H1 (cell line): ENCODE measurements at regions not wholly inside any gene's neighbourhood (a gene's known extent, or its start where the extent isn't known, plus 50 kb on each side); places are given as distances from the start of the nearest gene placed in this dataset.

Experiments used
- CTCF ChIA-PET: fragments of 300-600 bp; sonication (Branson Sonifier 250); formaldehyde crosslinking; loops from one replicate; lab custom pipeline; 2021; ENCODE audit not compliant: partially characterized antibody; lab: Charles Lee
- POLR2A ChIA-PET: fragments of 300-600 bp; sonication (Branson Sonifier 250); formaldehyde crosslinking; loops from one replicate; lab custom pipeline; 2021; ENCODE audit warnings: inconsistent platforms; ENCODE audit not compliant: partially characterized antibody; lab: Charles Lee
- DNase-seq, 2 experiments: peaks; one replicate each; pipeline versions ENCODE4 v3.0.0 to v3.0.0-alpha.2; 2010 to 2022; ENCODE audit warnings: low spot score in 2 of 2, low read depth in 1 of 2, mixed read lengths in 1 of 2
- FAIRE-seq: peaks from 2 replicates; lab custom pipeline; 2011; peaks lifted over from hg19 to GRCh38; lab: Jason Lieb, UNC
- H2AFZ ChIP-seq: 2 replicates; pipeline ENCODE4 v1.8.1; 2012; ENCODE audit warnings: low read length, inconsistent platforms
- H2AK5ac ChIP-seq: 2 replicates; pipeline ENCODE4 v1.6.1; 2013; ENCODE audit warnings: low read depth, low read length
- H2BK120ac ChIP-seq: replicated peaks from 2 replicates; pipeline ENCODE3; 2013; ENCODE audit warnings: low read depth, low read length, inconsistent platforms
- H2BK12ac ChIP-seq: 2 replicates; pipeline ENCODE4 v1.6.1; 2013; ENCODE audit warnings: low read depth, low read length
- H2BK15ac ChIP-seq: 2 replicates; pipeline ENCODE4 v1.6.1; 2013; ENCODE audit warnings: low read length
- H2BK20ac ChIP-seq: 2 replicates; pipeline ENCODE4 v1.6.1; 2013; ENCODE audit warnings: low read length
- H2BK5ac ChIP-seq: 2 replicates; pipeline ENCODE4 v1.6.1; 2013; ENCODE audit warnings: low read depth, low read length
- H3K14ac ChIP-seq: 2 replicates; pipeline ENCODE4 v1.6.1; 2013; ENCODE audit warnings: inconsistent platforms; ENCODE audit not compliant: insufficient read length
- H3K18ac ChIP-seq: 2 replicates; pipeline ENCODE4 v1.6.1; 2013; ENCODE audit warnings: low read length; ENCODE audit errors: extremely low read depth
- H3K23ac ChIP-seq: 2 replicates; pipeline ENCODE4 v1.6.1; 2013; ENCODE audit warnings: inconsistent platforms; ENCODE audit not compliant: insufficient read length
- H3K23me2 ChIP-seq: 2 replicates; pipeline ENCODE4 v1.6.1; 2013; ENCODE audit warnings: low read depth, low read length
- H3K27ac ChIP-seq: 2 replicates; pipeline ENCODE4 v1.6.1; 2011; ENCODE audit warnings: low read depth, low read length, inconsistent platforms
- H3K27me3 ChIP-seq, 4 experiments: replicated peaks in 1 of 4; 1 replicate in 1 of 4; 2 replicates in 3 of 4; pipeline versions ENCODE4 v1.6.1 to v1.8.1; 2011 to 2013; ENCODE audit warnings: low read length in 3 of 4, mild to moderate bottlenecking in 3 of 4, inconsistent platforms in 2 of 4, mixed read lengths in 2 of 4, moderate library complexity in 1 of 4; ENCODE audit not compliant: control insufficient read depth in 3 of 4, insufficient read depth in 3 of 4; ENCODE audit errors: extremely low read depth in 1 of 4
- H3K36me3 ChIP-seq, 4 experiments: 2 replicates each; pipeline versions ENCODE4 v1.6.1 to v1.8.1; 2011 to 2013; ENCODE audit warnings: mild to moderate bottlenecking in 4 of 4, low read length in 3 of 4, moderate library complexity in 2 of 4, control low read depth in 1 of 4, inconsistent platforms in 1 of 4; ENCODE audit not compliant: insufficient read depth in 4 of 4, control insufficient read depth in 2 of 4
- H3K4ac ChIP-seq: replicated peaks from 2 replicates; pipeline ENCODE3; 2013; ENCODE audit warnings: low read length, low read depth, mixed read lengths, inconsistent platforms; ENCODE audit not compliant: insufficient read length
- H3K4me1 ChIP-seq, 4 experiments: replicated peaks in 1 of 4; 1 replicate in 1 of 4; 2 replicates in 3 of 4; pipeline versions ENCODE4 v1.6.1 to v1.8.1; 2011 to 2013; ENCODE audit warnings: low read length in 3 of 4, inconsistent platforms in 2 of 4, mixed read lengths in 1 of 4; ENCODE audit not compliant: insufficient read depth in 4 of 4, control insufficient read depth in 3 of 4
- H3K4me2 ChIP-seq, 2 experiments: 2 replicates each; pipeline versions ENCODE4 v1.6.1 to v1.8.1; 2011 to 2013; ENCODE audit warnings: low read depth in 2 of 2, low read length in 2 of 2, control low read depth in 1 of 2, inconsistent platforms in 1 of 2, mild to moderate bottlenecking in 1 of 2; ENCODE audit not compliant: insufficient read depth in 1 of 2
- H3K4me3 ChIP-seq, 4 experiments: fragments of 200-600, 300-600 bp in 1 of 4; sonication (generic), shearing (Covaris generic), sonication (Bioruptor Twin) in 1 of 4; 2 replicates each; pipeline versions ENCODE4 v1.5.1 to v1.8.1; 2011 to 2016; ENCODE audit warnings: low read length in 4 of 4, low read depth in 3 of 4, control low read depth in 2 of 4, inconsistent platforms in 2 of 4, mild to moderate bottlenecking in 2 of 4, mixed read lengths in 1 of 4, moderate library complexity in 1 of 4; ENCODE audit not compliant: insufficient read depth in 2 of 4; ENCODE audit errors: extremely low read depth in 1 of 4
- H3K56ac ChIP-seq: replicated peaks from 2 replicates; pipeline ENCODE3; 2013; ENCODE audit warnings: low read depth, mild to moderate bottlenecking, mixed read lengths, low read length, inconsistent platforms; ENCODE audit not compliant: insufficient read length
- H3K79me1 ChIP-seq: 2 replicates; pipeline ENCODE4 v1.6.1; 2013; ENCODE audit warnings: low read depth, low read length, control low read depth
- H3K79me2 ChIP-seq, 2 experiments: 2 replicates each; pipeline versions ENCODE4 v1.6.1 to v1.8.1; 2012 to 2013; ENCODE audit warnings: low read length in 2 of 2, mild to moderate bottlenecking in 2 of 2, inconsistent platforms in 1 of 2; ENCODE audit not compliant: insufficient read depth in 2 of 2, control insufficient read depth in 1 of 2
- H3K9ac ChIP-seq, 4 experiments: replicated peaks in 1 of 4; 1 replicate in 1 of 4; 2 replicates in 3 of 4; pipeline versions ENCODE4 v1.6.1 to v1.8.1; 2011 to 2013; ENCODE audit warnings: low read depth in 3 of 4, low read length in 3 of 4, control low read depth in 2 of 4, mild to moderate bottlenecking in 2 of 4, moderate library complexity in 2 of 4, inconsistent platforms in 1 of 4; ENCODE audit errors: extremely low read depth in 1 of 4
- H3K9me3 ChIP-seq, 2 experiments: 2 replicates each; pipeline versions ENCODE4 v1.6.1 to v1.8.1; 2012 to 2013; ENCODE audit warnings: mild to moderate bottlenecking in 2 of 2, moderate library complexity in 2 of 2, control low read depth in 1 of 2, inconsistent platforms in 1 of 2, low read depth in 1 of 2, low read length in 1 of 2, mixed read lengths in 1 of 2; ENCODE audit not compliant: insufficient read depth in 2 of 2
- H4K20me1 ChIP-seq, 2 experiments: replicated peaks in 1 of 2; 2 replicates each; pipeline versions ENCODE3 to v1.8.1; 2011 to 2013; ENCODE audit warnings: inconsistent platforms in 2 of 2, low read length in 2 of 2, mild to moderate bottlenecking in 1 of 2; ENCODE audit not compliant: insufficient read depth in 2 of 2, control insufficient read depth in 1 of 2
- H4K5ac ChIP-seq: 2 replicates; pipeline ENCODE4 v1.6.1; 2013; ENCODE audit warnings: low read length, low read depth, mixed read lengths, inconsistent platforms; ENCODE audit not compliant: insufficient read length
- H4K8ac ChIP-seq: 2 replicates; pipeline ENCODE4 v1.8.0; 2013; ENCODE audit warnings: mild to moderate bottlenecking, moderate library complexity, low read length, inconsistent platforms; ENCODE audit not compliant: insufficient read depth; ENCODE audit errors: extremely low read depth
- H4K91ac ChIP-seq: replicated peaks from 2 replicates; pipeline ENCODE3; 2013; ENCODE audit warnings: low read length, mixed read lengths, inconsistent platforms; ENCODE audit not compliant: insufficient read length
- BACH1 ChIP-seq: IDR thresholded peaks from 2 replicates; pipeline ENCODE4 v1.6.1; 2012; ENCODE audit warnings: low read length, improper control_type of control experiment
- CHD1 ChIP-seq: IDR thresholded peaks from 2 replicates; pipeline ENCODE4 v1.6.1; 2012; ENCODE audit warnings: low read depth, low read length, improper control_type of control experiment
- E2F6 ChIP-seq: IDR thresholded peaks from 2 replicates; pipeline ENCODE4 v1.6.1; 2012; ENCODE audit warnings: inconsistent platforms
- GABPA ChIP-seq: IDR thresholded peaks from 2 replicates; pipeline ENCODE4 v1.6.1; 2011; ENCODE audit warnings: mild to moderate bottlenecking, low read length, moderate library complexity, borderline replicate concordance; ENCODE audit not compliant: insufficient read depth
- HDAC6 ChIP-seq: IDR thresholded peaks from one replicate; pipeline ENCODE4 v1.7.1; 2012; ENCODE audit warnings: low read depth, mild to moderate bottlenecking, inconsistent platforms, low read length, moderate library complexity
- KDM4A ChIP-seq: IDR thresholded peaks from one replicate; pipeline ENCODE4 v1.7.1; 2012; ENCODE audit warnings: low read depth, mild to moderate bottlenecking, moderate library complexity, low read length, inconsistent platforms; ENCODE audit not compliant: severe bottlenecking
- MAX ChIP-seq: IDR thresholded peaks from 2 replicates; pipeline ENCODE4 v1.6.1; 2012; ENCODE audit warnings: inconsistent platforms
- RXRA ChIP-seq: IDR thresholded peaks from 2 replicates; pipeline ENCODE4 v1.6.1; 2011; ENCODE audit warnings: low read depth, mild to moderate bottlenecking, low read length, moderate library complexity; ENCODE audit not compliant: insufficient read depth
- SIN3A ChIP-seq, 2 experiments: IDR thresholded peaks in 1 of 2; conservative IDR thresholded peaks in 1 of 2; 2 replicates each; pipeline ENCODE4 v1.6.1; 2011 to 2012; ENCODE audit warnings: low read length in 2 of 2, improper control_type of control experiment in 1 of 2, low read depth in 1 of 2, mild to moderate bottlenecking in 1 of 2
- SIRT6 ChIP-seq: IDR thresholded peaks from one replicate; pipeline ENCODE4 v1.7.1; 2012; ENCODE audit warnings: low read length, inconsistent platforms
- SP1 ChIP-seq: IDR thresholded peaks from 2 replicates; pipeline ENCODE4 v1.6.1; 2011; ENCODE audit warnings: low read depth, low read length
- TAF1 ChIP-seq: IDR thresholded peaks from 2 replicates; pipeline ENCODE4 v1.6.1; 2011; ENCODE audit warnings: mild to moderate bottlenecking, low read depth, low read length
- TAF7 ChIP-seq: optimal IDR thresholded peaks from 2 replicates; pipeline ENCODE3; 2011; ENCODE audit warnings: low read depth, mild to moderate bottlenecking, inconsistent platforms, low read length, moderate library complexity, borderline replicate concordance
- TEAD4 ChIP-seq: IDR thresholded peaks from 2 replicates; pipeline ENCODE4 v1.6.1; 2012; ENCODE audit warnings: low read depth, low read length, inconsistent platforms, mixed read lengths
- YY1 ChIP-seq: IDR thresholded peaks from 2 replicates; pipeline ENCODE4 v1.6.1; 2011; ENCODE audit warnings: low read depth, mild to moderate bottlenecking, low read length
- WGBS, 2 experiments: shearing (Covaris generic) in 1 of 2; methylation state at CpG; one replicate each; pipeline versions ENCODE4 v1.1.6 to v1.1.7; 2013 to 2015; ENCODE audit warnings: low lambda C conversion rate in 2 of 2, mixed read lengths in 2 of 2, inconsistent platforms in 1 of 2, low coverage in 1 of 2, missing lambda C conversion rate in 1 of 2; ENCODE audit not compliant: insufficient replicate concordance in 2 of 2, insufficient coverage in 1 of 2, insufficient read length in 1 of 2; ENCODE audit errors: extremely low coverage in 1 of 2, missing lambda C conversion rate in 1 of 2; 5-methylcytosine and 5-hydroxymethylcytosine counted together

GRCh38 chr21:28767523-28767922 is 225.2 kb downstream of the LTN1 start:
- FAIRE-seq, result no peak
- no peak overlapping the region for H2BK12ac ChIP-seq
- H3K9ac ChIP-seq, result no peak overlapping the region
- no peaks in the 10 kb centered on the region for H3K23me2 ChIP-seq
- no peaks in the 10 kb centered on the region for H3K4me1 ChIP-seq
- no peak overlapping the region for H2AK5ac ChIP-seq
- H3K27ac ChIP-seq, result no peak overlapping the region
- 95% methylated on average over 5 of the region's 5 CpGs; no CpG with 5 or more reads in 1 of the 2 experiments for WGBS, 2 experiments
- no peaks in the 10 kb centered on the region for H3K36me3 ChIP-seq
- H3K79me1 ChIP-seq, result no peaks in the 10 kb centered on the region
- no peak overlapping the region for H2BK20ac ChIP-seq
- H2BK15ac ChIP-seq, result no peak overlapping the region
- H3K9me3 ChIP-seq, result 0 out of 4 replicates have a peak, but pooled peaks cover 0 to 2% of the 10 kb centered on the region in 2 experiments
- H2BK5ac ChIP-seq, result no peak overlapping the region
- H3K27me3 ChIP-seq, result no peaks in the 10 kb centered on the region
- ChIA-PET POLR2A (no interaction called here), CTCF (no interaction called here)
- H3K4me2 ChIP-seq, result no peak overlapping the region
- no peak overlapping the region for H4K5ac ChIP-seq
- no peak overlapping the region for H3K4me3 ChIP-seq
- no peak overlapping the region for H4K8ac ChIP-seq
- H2BK120ac ChIP-seq, result no peak overlapping the region
- H3K4ac ChIP-seq, result no peak overlapping the region
- no peaks in the 10 kb centered on the region for H4K20me1 ChIP-seq
- no peak for DNase-seq
- H4K91ac ChIP-seq, result no peak overlapping the region
- H2AFZ ChIP-seq, result no peak overlapping the region
- no peak overlapping the region for H3K23ac ChIP-seq
- no peaks in the 10 kb centered on the region for H3K79me2 ChIP-seq
- no peak overlapping the region for H3K18ac ChIP-seq
- H3K56ac ChIP-seq, result no peak overlapping the region
- H3K14ac ChIP-seq, result no peak overlapping the region
- TF ChIP-seq KDM4A, result no peak
- no peak for TF ChIP-seq RXRA
- TF ChIP-seq TAF7, result no peak
- no peak for TF ChIP-seq SP1
- TF ChIP-seq SIN3A (conservative IDR thresholded peaks at IDR 0.05 in 1 of 2, IDR thresholded peaks at IDR 0.05 in 1 of 2; ENCODE audit: low read depth in 1 of 2, low read length in 2 of 2), result no peak
- no peak for TF ChIP-seq YY1
- TF ChIP-seq GABPA, result no peak
- TF ChIP-seq HDAC6, result no peak
- no peak for TF ChIP-seq MAX
- TF ChIP-seq TEAD4, result no peak
- TF ChIP-seq SIRT6, result no peak
- TF ChIP-seq CHD1, result no peak
- no peak for TF ChIP-seq TAF1
- TF ChIP-seq BACH1, result no peak
- TF ChIP-seq E2F6, result no peak
